ENCODE measurements at regions not wholly inside any gene's neighbourhood (a gene's known extent, or its start where the extent isn't known, plus 50 kb on each side); places are given as distances from the start of the nearest gene placed in this dataset.

- TF ChIP-seq, protein P1, sequence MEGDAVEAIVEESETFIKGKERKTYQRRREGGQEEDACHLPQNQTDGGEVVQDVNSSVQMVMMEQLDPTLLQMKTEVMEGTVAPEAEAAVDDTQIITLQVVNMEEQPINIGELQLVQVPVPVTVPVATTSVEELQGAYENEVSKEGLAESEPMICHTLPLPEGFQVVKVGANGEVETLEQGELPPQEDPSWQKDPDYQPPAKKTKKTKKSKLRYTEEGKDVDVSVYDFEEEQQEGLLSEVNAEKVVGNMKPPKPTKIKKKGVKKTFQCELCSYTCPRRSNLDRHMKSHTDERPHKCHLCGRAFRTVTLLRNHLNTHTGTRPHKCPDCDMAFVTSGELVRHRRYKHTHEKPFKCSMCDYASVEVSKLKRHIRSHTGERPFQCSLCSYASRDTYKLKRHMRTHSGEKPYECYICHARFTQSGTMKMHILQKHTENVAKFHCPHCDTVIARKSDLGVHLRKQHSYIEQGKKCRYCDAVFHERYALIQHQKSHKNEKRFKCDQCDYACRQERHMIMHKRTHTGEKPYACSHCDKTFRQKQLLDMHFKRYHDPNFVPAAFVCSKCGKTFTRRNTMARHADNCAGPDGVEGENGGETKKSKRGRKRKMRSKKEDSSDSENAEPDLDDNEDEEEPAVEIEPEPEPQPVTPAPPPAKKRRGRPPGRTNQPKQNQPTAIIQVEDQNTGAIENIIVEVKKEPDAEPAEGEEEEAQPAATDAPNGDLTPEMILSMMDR (conservative IDR thresholded peaks at IDR 0.05; ENCODE audit: low read depth, low read length), result no peak
- DNase-seq (ENCODE audit: low read depth), result no peak
Observed at GRCh38 chr2:217449444-217449843, 553.4 kb downstream of the TNS1 start.

DNA sequence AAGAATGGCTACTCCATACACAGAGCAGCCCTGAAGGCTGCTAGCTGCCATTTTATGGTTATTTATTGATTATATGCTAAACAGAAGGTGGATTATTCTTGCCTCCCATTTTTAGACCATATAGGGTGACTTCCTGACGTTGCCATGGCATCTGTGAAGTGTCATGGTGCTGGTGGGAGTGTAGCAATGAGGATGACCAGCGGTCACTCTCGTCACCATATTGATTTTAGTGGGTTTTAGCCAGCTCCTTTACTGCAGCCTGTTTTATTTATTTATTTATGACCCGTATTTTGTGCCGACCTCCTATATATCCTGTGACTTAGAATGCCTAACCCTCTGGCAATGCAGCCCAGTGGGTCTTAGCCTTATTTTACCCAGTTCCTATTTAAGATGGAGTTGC is 553.9 kb downstream of the TNS1 start:
- TF ChIP-seq, protein P1 (conservative IDR thresholded peaks at IDR 0.05; ENCODE audit: low read depth, low read length), result no peak
- no peak overlapping the region for H3K4me3 ChIP-seq (ENCODE audit: low read depth, low read length)
- no peak for DNase-seq (ENCODE audit: low read depth)

More at GRCh38 chr2:217449444-217449843, 553.4 kb downstream of the TNS1 start:
- H3K4me3 ChIP-seq (ENCODE audit: low read depth, low read length), result no peak overlapping the region

GRCh38 chr2:217445723-217446122 is 557.1 kb downstream of the TNS1 start:
- TF ChIP-seq, protein P1 (conservative IDR thresholded peaks at IDR 0.05; ENCODE audit: low read depth, low read length), result no peak
- H3K4me3 ChIP-seq (ENCODE audit: low read depth, low read length), result no peak overlapping the region
- no peak for DNase-seq (ENCODE audit: low read depth)

GRCh38 chr2:217444932-217445331 is 557.9 kb downstream of the TNS1 start:
- TF ChIP-seq, protein P1 (conservative IDR thresholded peaks at IDR 0.05; ENCODE audit: low read depth, low read length), result no peak
- no peak overlapping the region for H3K4me3 ChIP-seq (ENCODE audit: low read depth, low read length)
- DNase-seq (ENCODE audit: low read depth), result no peak

DNA sequence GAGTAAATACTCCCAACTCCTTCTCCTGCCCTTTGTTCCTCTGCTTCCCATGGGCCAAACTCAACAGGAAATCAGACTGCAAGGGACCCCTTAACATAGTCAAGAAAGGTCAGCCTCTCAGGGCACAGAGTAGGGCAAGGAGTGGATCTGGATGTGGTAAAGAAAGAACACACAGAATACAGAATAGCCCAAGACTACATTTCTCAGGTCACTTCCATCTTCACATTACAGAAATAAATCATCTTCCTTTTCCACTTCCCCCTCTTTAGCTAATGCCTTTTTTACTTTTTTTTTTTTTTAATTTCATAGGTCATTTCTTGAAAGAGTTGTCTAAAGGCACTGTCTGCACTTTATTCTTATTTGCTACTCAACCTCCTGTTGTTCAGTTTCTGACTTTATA is 558.3 kb downstream of the TNS1 start:
- no peak overlapping the region for H3K4me3 ChIP-seq (ENCODE audit: low read depth, low read length)
- TF ChIP-seq, protein P1 (conservative IDR thresholded peaks at IDR 0.05; ENCODE audit: low read depth, low read length), result no peak

DNA sequence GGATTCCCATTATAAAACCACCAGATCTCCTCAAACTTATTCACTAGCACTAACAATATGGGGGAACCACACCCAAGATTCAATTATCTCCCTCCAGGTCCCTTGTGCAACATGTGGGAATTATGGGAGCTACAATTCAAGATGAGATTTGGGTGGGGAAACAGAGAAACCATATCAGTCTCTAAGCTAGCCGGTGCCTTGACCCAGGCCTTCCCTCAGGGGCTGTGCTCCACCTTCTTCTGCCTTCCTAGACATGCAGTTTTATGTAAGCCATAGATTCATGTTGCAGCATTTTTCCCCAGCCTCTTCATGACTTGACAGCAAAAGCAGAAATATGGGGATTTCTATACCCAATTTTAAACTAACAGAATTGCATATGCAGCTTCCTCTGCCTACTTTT is 559.2 kb downstream of the TNS1 start:
- DNase-seq (ENCODE audit: low read depth), result no peak
- H3K4me3 ChIP-seq (ENCODE audit: low read depth, low read length), result no peak overlapping the region
- TF ChIP-seq, protein P1 (conservative IDR thresholded peaks at IDR 0.05; ENCODE audit: low read depth, low read length), result no peak

More for the DNA sequence above, 558.3 kb downstream of the TNS1 start:
- no peak for DNase-seq (ENCODE audit: low read depth)

DNA sequence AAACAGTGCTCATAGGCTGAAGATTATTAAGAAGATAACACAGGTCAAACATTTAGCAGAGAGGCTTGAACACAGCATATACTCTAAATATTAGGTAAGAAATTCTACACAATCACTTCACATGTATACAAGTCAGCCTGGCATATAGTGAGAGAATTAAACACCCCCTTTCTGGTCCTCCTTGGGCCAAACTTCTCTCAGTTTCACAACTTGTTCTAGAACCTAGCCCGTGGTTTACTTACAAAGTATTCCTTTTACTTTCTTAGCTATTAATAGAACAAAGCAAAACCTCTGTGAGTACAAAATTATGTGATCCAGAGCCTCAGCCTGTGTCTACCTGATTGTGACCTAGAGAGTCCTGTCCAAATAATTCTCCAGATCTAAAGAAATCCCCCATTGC is 562.8 kb downstream of the TNS1 start:
- TF ChIP-seq, protein P1 (conservative IDR thresholded peaks at IDR 0.05; ENCODE audit: low read depth, low read length), result no peak
- DNase-seq (ENCODE audit: low read depth), result no peak

More for the DNA sequence above, 562.8 kb downstream of the TNS1 start:
- no peak overlapping the region for H3K4me3 ChIP-seq (ENCODE audit: low read depth, low read length)

Data from epithelial cell of proximal tubule (primary cell).